K562 (cell line): ENCODE measurements at regions not wholly inside any gene's neighbourhood (a gene's known extent, or its start where the extent isn't known, plus 50 kb on each side); places are given as distances from the start of the nearest gene placed in this dataset.

Source experiments
- ATAC-seq: fragments of 200-7000 bp; cut with Tn5 transposase; 3 replicates; pipeline ENCODE4 v1.9.1; 2020; ENCODE audit warnings: moderate library complexity
- BruUV-seq: library from RNA; stranded (reverse); fragments of 400-500 nt; replicated peaks from 2 replicates; lab custom pipeline; 2021; lab: Mats Ljungman, UMichigan
- CTCF ChIA-PET: fragments of 300-600 bp; formaldehyde crosslinking; extraction: SDS; loops from one replicate; lab custom pipeline; 2021; ENCODE audit warnings: low intra/inter-chr PET ratio; lab: Yijun Ruan, JAX
- POLR2A ChIA-PET: fragments of 300-600, 350-650 bp; sonication (Branson Sonifier 250); formaldehyde crosslinking; extraction: SDS; loops from one replicate; lab custom pipeline; 2021; ENCODE audit warnings: antibody characterized with exemption, inconsistent platforms; lab: Yijun Ruan, JAX
- DNase-seq, 4 experiments: peaks; one replicate each; pipeline versions ENCODE4 v3.0.0 to v3.0.0-alpha.2; 2011 to 2018; ENCODE audit warnings: low spot score in 3 of 4, mixed read lengths in 3 of 4; ENCODE audit errors: extremely low read depth in 1 of 4
- FAIRE-seq: peaks from 2 replicates; lab custom pipeline; 2011; peaks lifted over from hg19 to GRCh38; lab: Jason Lieb, UNC
- H2AFZ ChIP-seq: 2 replicates; pipeline ENCODE4 v1.6.0; 2011; ENCODE audit warnings: low read depth, low read length, control low read depth, inconsistent platforms
- H3K27ac ChIP-seq: fragments of 200-600 bp; 3 replicates; pipeline ENCODE4 v1.8.0; 2011; ENCODE audit warnings: low read depth, mild to moderate bottlenecking, control low read depth, inconsistent platforms, low read length, moderate library complexity, mixed read lengths; ENCODE audit errors: extremely low read depth
- H3K27me3 ChIP-seq, 2 experiments: fragments of 300-600 bp in 1 of 2; 2 replicates in 1 of 2; 3 replicates in 1 of 2; pipeline versions ENCODE4 v1.6.0 to v1.8.0; 2011; ENCODE audit warnings: inconsistent platforms in 2 of 2, low read length in 2 of 2, mild to moderate bottlenecking in 1 of 2, mixed read lengths in 1 of 2, moderate library complexity in 1 of 2; ENCODE audit not compliant: control insufficient read depth in 2 of 2, insufficient read depth in 2 of 2
- H3K36me3 ChIP-seq: fragments of 300-600 bp; 3 replicates; pipeline ENCODE4 v1.8.0; 2011; ENCODE audit warnings: mild to moderate bottlenecking, low read length, inconsistent platforms; ENCODE audit not compliant: control insufficient read depth, insufficient read depth
- H3K4me1 ChIP-seq, 2 experiments: fragments of 200-600 bp in 1 of 2; replicated peaks in 1 of 2; 2 replicates in 1 of 2; 3 replicates in 1 of 2; pipeline versions ENCODE4 v1.5.1 to v1.8.0; 2011; ENCODE audit warnings: inconsistent platforms in 2 of 2, low read length in 2 of 2, mild to moderate bottlenecking in 1 of 2, mixed read lengths in 1 of 2, moderate library complexity in 1 of 2; ENCODE audit not compliant: control insufficient read depth in 2 of 2, insufficient read depth in 2 of 2
- H3K4me2 ChIP-seq: 2 replicates; pipeline ENCODE4 v1.6.1; 2011; ENCODE audit warnings: low read length, control low read depth, inconsistent platforms, mixed read lengths; ENCODE audit not compliant: insufficient read depth
- H3K4me3 ChIP-seq: fragments of 200-600 bp; sonication (generic), shearing (Covaris generic); 2 replicates; pipeline ENCODE4 v1.5.1; 2016; ENCODE audit warnings: control low read depth, inconsistent platforms
- H3K79me2 ChIP-seq: fragments of 200-600 bp; 3 replicates; pipeline ENCODE4 v1.8.0; 2011; ENCODE audit warnings: low read length, inconsistent platforms; ENCODE audit not compliant: control insufficient read depth, insufficient read depth
- H3K9ac ChIP-seq, 2 experiments: 2 replicates each; pipeline versions ENCODE4 v1.6.0 to v1.6.1; 2011; ENCODE audit warnings: low read depth in 2 of 2, low read length in 2 of 2, control low read depth in 1 of 2, inconsistent platforms in 1 of 2, mild to moderate bottlenecking in 1 of 2, mixed read lengths in 1 of 2; ENCODE audit not compliant: insufficient read depth in 1 of 2
- H3K9me1 ChIP-seq: one replicate; pipeline ENCODE4 v1.6.0; 2011; ENCODE audit warnings: inconsistent platforms, mild to moderate bottlenecking, low read length, moderate library complexity; ENCODE audit not compliant: control insufficient read depth, insufficient read depth
- H3K9me3 ChIP-seq: replicated peaks from 2 replicates; pipeline ENCODE4 v1.5.1; 2011; ENCODE audit warnings: low read depth, low read length, inconsistent platforms; ENCODE audit not compliant: control insufficient read depth, insufficient read depth
- H4K20me1 ChIP-seq: replicated peaks from 2 replicates; pipeline ENCODE4 v1.6.1; 2011; ENCODE audit warnings: low read length, inconsistent platforms, mixed read lengths; ENCODE audit not compliant: control insufficient read depth, insufficient read depth
- HDAC8 ChIP-seq: fragments of 450-650 bp; IDR thresholded peaks from 2 replicates; pipeline ENCODE4 v1.6.1; 2016; ENCODE audit warnings: mild to moderate bottlenecking, missing genetic modification characterization, moderate library complexity, missing compliant biosample characterization
- JUND ChIP-seq, 2 experiments: IDR thresholded peaks; 2 replicates in 1 of 2; 3 replicates in 1 of 2; pipeline ENCODE4 v1.6.1; 2011; ENCODE audit warnings: borderline replicate concordance in 2 of 2, low read depth in 2 of 2, low read length in 2 of 2, improper control_type of control experiment in 1 of 2, missing biosample characterization in 1 of 2, missing genetic modification characterization in 1 of 2, missing genetic modification reagents in 1 of 2
- RREB1 ChIP-seq: fragments of 250-450 bp; sonication (Bioruptor Pico); IDR thresholded peaks from 2 replicates; pipeline ENCODE4 v1.4.0; 2020
- SETDB1 ChIP-seq: IDR thresholded peaks from one replicate; pipeline ENCODE4 v1.6.1; 2012; ENCODE audit warnings: low read length, control low read depth, inconsistent platforms
- SRSF1 ChIP-seq: fragments of 200-400 bp; formaldehyde crosslinking; IDR thresholded peaks from 2 replicates; pipeline ENCODE4 v1.6.1; 2017; ENCODE audit warnings: mild to moderate bottlenecking, low read depth, low read length, moderate library complexity
- TARDBP ChIP-seq: fragments of 450-650 bp; IDR thresholded peaks from 2 replicates; pipeline ENCODE4 v1.6.1; 2016
- ZFP30 ChIP-seq: fragments of 250-450 bp; sonication (Bioruptor Pico); IDR thresholded peaks from 2 replicates; pipeline ENCODE4 v1.8.0; 2022; ENCODE audit warnings: moderate library complexity, mild to moderate bottlenecking, inconsistent platforms, borderline replicate concordance
- ZKSCAN3 ChIP-seq: fragments of 250-450 bp; sonication (Bioruptor Pico); IDR thresholded peaks from 2 replicates; pipeline ENCODE4 v1.4.0; 2020
- WGBS: fragments of 100-300 bp; shearing (Covaris generic); methylation state at CpG from one replicate; pipeline ENCODE4 v1.1.6; 2016; ENCODE audit warnings: low coverage, mixed read lengths; ENCODE audit not compliant: insufficient coverage; ENCODE audit errors: missing lambda C conversion rate; 5-methylcytosine and 5-hydroxymethylcytosine counted together
- in situ Hi-C: fragments of 300-500 bp; cut with MboI; formaldehyde crosslinking; loops from 4 replicates; pipeline ENCODE4 v1.15.0; 2018; ENCODE audit warnings: inconsistent platforms, mixed read lengths
- intact Hi-C: fragments of 100-400 bp; cut with micrococcal nuclease; formaldehyde crosslinking; loops from 2 replicates; pipeline ENCODE4 v1.14.2; 2022

- TF ChIP-seq TARDBP, result no peak
Measured at GRCh38 chr7:118052336-118052735, 131.6 kb upstream of the LSM8 start.

GRCh38 chr7:118053353-118053752, 130.6 kb upstream of the LSM8 start:
- no peaks in the 10 kb centered on the region for H3K27me3 ChIP-seq
- no peak overlapping the region for H3K9ac ChIP-seq
- no peaks in the 10 kb centered on the region for H4K20me1 ChIP-seq
- BruUV-seq, result no TSS peak
- CTCF ChIA-PET, result no interaction called here
- H3K36me3 ChIP-seq, result no peaks in the 10 kb centered on the region
- H3K27ac ChIP-seq, result no peak overlapping the region
- H3K9me3 ChIP-seq, result no peaks in the 10 kb centered on the region
- in situ Hi-C loops (no loop called here), intact Hi-C loops (no loop called here)
- FAIRE-seq, result no peak
- 3% methylated on average over 4 of the region's 4 CpGs for WGBS
- no peaks in the 10 kb centered on the region for H3K9me1 ChIP-seq
- no peak overlapping the region for H2AFZ ChIP-seq
- H3K4me1 ChIP-seq, result no peaks in the 10 kb centered on the region
- no peak for ATAC-seq
- H3K4me3 ChIP-seq, result no peak overlapping the region
- POLR2A ChIA-PET, result no interaction called here
- H3K4me2 ChIP-seq, result no peak overlapping the region
- no peaks in the 10 kb centered on the region for H3K79me2 ChIP-seq
- no peak for TF ChIP-seq SRSF1
- TF ChIP-seq SETDB1, result no peak
- TF ChIP-seq JUND (IDR thresholded peaks at IDR 0.05; ENCODE audit: borderline replicate concordance, low read depth, low read length), result no peak
- TF ChIP-seq JUND (tag; IDR thresholded peaks at IDR 0.05; ENCODE audit: borderline replicate concordance, low read depth, low read length), result no peak
- no peak for TF ChIP-seq ZFP30 (CRISPR knock-in tag)
- no peak for TF ChIP-seq HDAC8 (tag)
- TF ChIP-seq RREB1 (CRISPR knock-in tag), result no peak
- TF ChIP-seq ZKSCAN3 (CRISPR knock-in tag), result no peak
- DNase-seq, result no peak

More at GRCh38 chr7:118052336-118052735, 131.6 kb upstream of the LSM8 start:
- Histone ChIP-seq H3K9me3 (no peaks in the 10 kb centered on the region), H3K9ac (no peak overlapping the region), H3K4me1 (no peaks in the 10 kb centered on the region), H3K27me3 (no peaks in the 10 kb centered on the region), H3K4me2 (no peak overlapping the region), H4K20me1 (no peaks in the 10 kb centered on the region), H3K27ac (no peak overlapping the region), H3K36me3 (no peaks in the 10 kb centered on the region), H3K79me2 (no peaks in the 10 kb centered on the region), H2AFZ (no peak overlapping the region), H3K4me3 (no peak overlapping the region), H3K9me1 (no peaks in the 10 kb centered on the region)
- ChIA-PET POLR2A (interaction anchor here (1.0 kb wide), 1 partner anchor 17 kb away, joined by 3 read pairs; no protein-coding TSS in a partner anchor), CTCF (no interaction called here)
- WGBS, result under 1% methylated on average over 6 of the region's 6 CpGs
- in situ Hi-C loops (no loop called here), intact Hi-C loops (no loop called here)
- no peak for ATAC-seq
- FAIRE-seq, result no peak
- DNase-seq, result no peak
- BruUV-seq, result no TSS peak
